ENCODE measurements at regions not wholly inside any gene's neighbourhood (a gene's known extent, or its start where the extent isn't known, plus 50 kb on each side); places are given as distances from the start of the nearest gene placed in this dataset.

GRCh38 chr10:33643042-33643441 lies 308.6 kb upstream of the NRP1 start:
- Mint-ChIP-seq H3K36me3 (ENCODE audit: low read depth) (no peaks in the 10 kb centered on the region), H3K4me1 (peaks cover 7% of the 10 kb centered on the region), H3K4me3 (no peak overlapping the region), H3K27me3 (ENCODE audit: low read depth) (no peaks in the 10 kb centered on the region), H3K9me3 (no peaks in the 10 kb centered on the region), H3K27ac (no peak overlapping the region)
- no peak for TF ChIP-seq CTCF (IDR thresholded peaks at IDR 0.05; ENCODE audit: unreplicated experiment in 3 of 3)

- Mint-ChIP-seq H3K9me3 (no peaks in the 10 kb centered on the region), H3K4me1 (peaks cover 7% of the 10 kb centered on the region), H3K27ac (no peak overlapping the region), H3K36me3 (ENCODE audit: low read depth) (no peaks in the 10 kb centered on the region), H3K27me3 (ENCODE audit: low read depth) (peaks cover 5% of the 10 kb centered on the region), H3K4me3 (no peak overlapping the region)
- TF ChIP-seq CTCF (IDR thresholded peaks at IDR 0.05; ENCODE audit: unreplicated experiment in 3 of 3) = no peak
Observed at GRCh38 chr10:33638891-33639290, 304.4 kb upstream of the NRP1 start.

GRCh38 chr10:33638374-33638773 lies 303.9 kb upstream of the NRP1 start:
- no peak overlapping the region for H3K4me3 Mint-ChIP-seq
- H3K27me3 Mint-ChIP-seq (ENCODE audit: low read depth) = peaks cover 5% of the 10 kb centered on the region
- TF ChIP-seq CTCF (IDR thresholded peaks at IDR 0.05; ENCODE audit: unreplicated experiment in 3 of 3) = no peak
- no peaks in the 10 kb centered on the region for H3K9me3 Mint-ChIP-seq
- no peaks in the 10 kb centered on the region for H3K36me3 Mint-ChIP-seq (ENCODE audit: low read depth)
- peaks cover 7% of the 10 kb centered on the region for H3K4me1 Mint-ChIP-seq
- no peak overlapping the region for H3K27ac Mint-ChIP-seq

GRCh38 chr10:33635967-33636515 lies 301.6 kb upstream of the NRP1 start:
- Mint-ChIP-seq H3K9me3 (no peaks in the 10 kb centered on the region), H3K27me3 (ENCODE audit: low read depth) (peaks cover 5% of the 10 kb centered on the region), H3K4me3 (no peak overlapping the region), H3K27ac (no peak overlapping the region), H3K4me1 (peaks cover 15% of the 10 kb centered on the region), H3K36me3 (ENCODE audit: low read depth) (no peaks in the 10 kb centered on the region)
- TF ChIP-seq CTCF (IDR thresholded peaks at IDR 0.05; ENCODE audit: unreplicated experiment in 3 of 3) = no peak

GRCh38 chr10:33632432-33632831 lies 298.0 kb upstream of the NRP1 start:
- Mint-ChIP-seq H3K4me1 (peaks cover 8% of the 10 kb centered on the region), H3K4me3 (no peak overlapping the region), H3K27ac (peak overlapping the region in 1 of 3 experiments; percentile 37), H3K36me3 (ENCODE audit: low read depth) (no peaks in the 10 kb centered on the region), H3K27me3 (ENCODE audit: low read depth) (peaks cover 11% of the 10 kb centered on the region), H3K9me3 (no peaks in the 10 kb centered on the region)
- no peak for TF ChIP-seq CTCF (IDR thresholded peaks at IDR 0.05; ENCODE audit: unreplicated experiment in 3 of 3)

GRCh38 chr10:33631991-33632390 lies 297.5 kb upstream of the NRP1 start:
- H3K4me1 Mint-ChIP-seq = peaks cover 8% of the 10 kb centered on the region
- TF ChIP-seq CTCF (IDR thresholded peaks at IDR 0.05; ENCODE audit: unreplicated experiment in 3 of 3) = no peak
- H3K27me3 Mint-ChIP-seq (ENCODE audit: low read depth) = peaks cover 7% of the 10 kb centered on the region

More at GRCh38 chr10:33631991-33632390, 297.5 kb upstream of the NRP1 start:
- Mint-ChIP-seq H3K36me3 (ENCODE audit: low read depth) (no peaks in the 10 kb centered on the region), H3K27ac (peak overlapping the region in 1 of 3 experiments; percentile 37), H3K9me3 (no peaks in the 10 kb centered on the region), H3K4me3 (no peak overlapping the region)

All from nephron (organoid).